ENCODE measurements at regions not wholly inside any gene's neighbourhood (a gene's known extent, or its start where the extent isn't known, plus 50 kb on each side); places are given as distances from the start of the nearest gene placed in this dataset.

GRCh38 chr2:150188177-150188576 is 299.3 kb downstream of the RND3 start:
- H3K27ac Mint-ChIP-seq: no peak overlapping the region
- no peak overlapping the region for H3K4me3 Mint-ChIP-seq (ENCODE audit: low read depth)

GRCh38 chr2:150182566-150183235 is 304.8 kb downstream of the RND3 start:
- Mint-ChIP-seq H3K9me3 (ENCODE audit: low read depth) (peaks cover 9% of the 10 kb centered on the region), H3K36me3 (ENCODE audit: insufficient read depth) (no peaks in the 10 kb centered on the region), H3K27me3 (no peaks in the 10 kb centered on the region), H3K4me1 (ENCODE audit: low read depth) (peaks cover 11% of the 10 kb centered on the region), H3K4me3 (ENCODE audit: low read depth) (no peak overlapping the region), H3K27ac (no peak overlapping the region)
- no peak for DNase-seq (ENCODE audit: low spot score, unreplicated experiment)
- no peak for TF ChIP-seq CTCF (IDR thresholded peaks at IDR 0.05; ENCODE audit: unreplicated experiment)

More at GRCh38 chr2:150188177-150188576, 299.3 kb downstream of the RND3 start:
- H3K4me1 Mint-ChIP-seq (ENCODE audit: low read depth): peaks cover 1% of the 10 kb centered on the region
- DNase-seq (ENCODE audit: low spot score, unreplicated experiment): no peak
- no peaks in the 10 kb centered on the region for H3K27me3 Mint-ChIP-seq
- H3K9me3 Mint-ChIP-seq (ENCODE audit: low read depth): peaks cover 6% of the 10 kb centered on the region
- no peaks in the 10 kb centered on the region for H3K36me3 Mint-ChIP-seq (ENCODE audit: insufficient read depth)
- TF ChIP-seq CTCF (IDR thresholded peaks at IDR 0.05; ENCODE audit: unreplicated experiment): no peak

GRCh38 chr2:150178591-150178990 is 308.9 kb downstream of the RND3 start:
- no peak for TF ChIP-seq CTCF (IDR thresholded peaks at IDR 0.05; ENCODE audit: unreplicated experiment)
- peaks cover 6% of the 10 kb centered on the region for H3K9me3 Mint-ChIP-seq (ENCODE audit: low read depth)
- peak overlapping the region; percentile 23 for H3K27ac Mint-ChIP-seq
- H3K4me1 Mint-ChIP-seq (ENCODE audit: low read depth): peaks cover 18% of the 10 kb centered on the region
- H3K4me3 Mint-ChIP-seq (ENCODE audit: low read depth): peak overlapping the region; percentile 18
- no peak for DNase-seq (ENCODE audit: low spot score, unreplicated experiment)
- H3K36me3 Mint-ChIP-seq (ENCODE audit: insufficient read depth): no peaks in the 10 kb centered on the region
- no peaks in the 10 kb centered on the region for H3K27me3 Mint-ChIP-seq

- no peak for DNase-seq (ENCODE audit: low spot score, unreplicated experiment)
- Mint-ChIP-seq H3K4me1 (ENCODE audit: low read depth) (peaks cover 18% of the 10 kb centered on the region), H3K4me3 (ENCODE audit: low read depth) (no peak overlapping the region), H3K27me3 (no peaks in the 10 kb centered on the region), H3K27ac (no peak overlapping the region), H3K9me3 (ENCODE audit: low read depth) (peaks cover 2% of the 10 kb centered on the region), H3K36me3 (ENCODE audit: insufficient read depth) (no peaks in the 10 kb centered on the region)
- no peak for TF ChIP-seq CTCF (IDR thresholded peaks at IDR 0.05; ENCODE audit: unreplicated experiment)
These were observed 312.5 kb downstream of the RND3 start for GRCh38 chr2:150174971-150175421.

GRCh38 chr2:150174056-150174805 is 313.2 kb downstream of the RND3 start:
- no peak for TF ChIP-seq CTCF (IDR thresholded peaks at IDR 0.05; ENCODE audit: unreplicated experiment)
- DNase-seq (ENCODE audit: low spot score, unreplicated experiment): no peak
- H3K9me3 Mint-ChIP-seq (ENCODE audit: low read depth): peaks cover 3% of the 10 kb centered on the region
- H3K27me3 Mint-ChIP-seq: no peaks in the 10 kb centered on the region
- H3K4me3 Mint-ChIP-seq (ENCODE audit: low read depth): no peak overlapping the region
- peaks cover 16% of the 10 kb centered on the region for H3K4me1 Mint-ChIP-seq (ENCODE audit: low read depth)
- H3K27ac Mint-ChIP-seq: no peak overlapping the region
- no peaks in the 10 kb centered on the region for H3K36me3 Mint-ChIP-seq (ENCODE audit: insufficient read depth)
